ENCODE measurements at regions not wholly inside any gene's neighbourhood (a gene's known extent, or its start where the extent isn't known, plus 50 kb on each side); places are given as distances from the start of the nearest gene placed in this dataset.
"Not testable (repeated sequence)": the region's sequence is repeated elsewhere in the genome, so short reads cannot be mapped to it uniquely, and the experiment has no call there.

DNA sequence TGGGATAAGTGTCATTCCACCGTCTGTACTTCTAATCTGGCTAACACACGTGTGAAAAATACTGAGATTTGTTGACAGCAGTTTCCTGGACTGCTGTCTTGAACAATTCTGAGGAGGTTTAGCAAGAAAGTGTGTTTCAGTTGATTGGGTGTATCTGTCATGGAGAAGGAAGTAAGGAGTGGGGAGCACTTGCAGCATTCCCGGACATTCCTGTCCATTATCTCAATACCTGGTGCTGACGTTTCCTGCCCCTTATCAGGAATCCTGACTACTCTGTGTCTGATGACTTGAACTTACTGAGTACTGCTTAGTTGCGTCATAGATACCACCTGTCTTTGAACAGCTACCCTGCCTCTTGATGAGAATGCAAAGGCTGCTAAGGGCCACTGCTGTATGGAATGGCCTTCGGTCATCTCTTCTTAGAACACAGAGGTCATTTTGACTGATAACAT is 72.0 kb upstream of the VKORC1L1 start:
- no peak for DNase-seq (ENCODE audit: low spot score)

DNA sequence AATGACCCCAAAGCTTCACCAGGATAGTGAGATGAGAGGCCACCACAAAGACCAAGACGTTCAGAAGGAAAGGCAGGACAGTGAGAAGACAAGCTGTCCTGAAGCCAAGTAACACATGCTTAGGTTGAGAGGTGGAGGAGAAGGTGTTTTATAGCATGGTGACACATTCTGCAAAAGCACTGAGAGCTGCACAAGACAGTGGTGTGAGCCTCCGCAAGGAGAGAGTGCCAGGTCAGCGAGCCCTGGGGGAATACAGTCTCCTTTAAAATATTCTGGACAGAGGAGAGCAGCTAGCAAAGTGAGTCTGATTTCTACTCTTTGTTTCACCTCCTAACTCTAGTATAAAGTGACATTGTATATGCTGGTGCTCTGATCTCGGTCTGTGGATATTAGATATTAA is 68.0 kb upstream of the VKORC1L1 start:
- DNase-seq (ENCODE audit: low spot score) = no peak

GRCh38 chr7:65807067-65807466 is 65.8 kb upstream of the VKORC1L1 start:
- not testable (repeated sequence) for DNase-seq (ENCODE audit: low spot score)

GRCh38 chr7:65809259-65809981 is 63.5 kb upstream of the VKORC1L1 start:
- DNase-seq (ENCODE audit: low spot score) = no peak

- DNase-seq (ENCODE audit: low spot score) = no peak
Observed at GRCh38 chr7:65809982-65810288, 62.9 kb upstream of the VKORC1L1 start.

- no peak for DNase-seq (ENCODE audit: low spot score)
Observed at GRCh38 chr7:65812281-65812680, 60.6 kb upstream of the VKORC1L1 start.

GRCh38 chr7:65814556-65815167 is 58.2 kb upstream of the VKORC1L1 start:
- DNase-seq (ENCODE audit: low spot score) = not testable (repeated sequence)

- no peak for DNase-seq (ENCODE audit: low spot score)
Observed at GRCh38 chr7:65820287-65820950, 52.5 kb upstream of the VKORC1L1 start.
